HepG2 (cell line): ENCODE measurements at regions not wholly inside any gene's neighbourhood (a gene's known extent, or its start where the extent isn't known, plus 50 kb on each side); places are given as distances from the start of the nearest gene placed in this dataset.

Source experiments
- ATAC-seq: fragments of 200-7000 bp; cut with Tn5 transposase; 3 replicates; pipeline ENCODE4 v1.9.1; 2020; ENCODE audit warnings: mild to moderate bottlenecking, moderate library complexity
- BruUV-seq: library from RNA; stranded (reverse); fragments of 400-500 nt; replicated peaks from 2 replicates; lab custom pipeline; 2021; lab: Mats Ljungman, UMichigan
- CTCF ChIA-PET: fragments of 300-600 bp; formaldehyde crosslinking; extraction: SDS; loops from one replicate; lab custom pipeline; 2021; ENCODE audit warnings: low total read pairs, inconsistent platforms, low intra/inter-chr PET ratio; lab: Yijun Ruan, JAX
- POLR2A ChIA-PET: fragments of 350-600 bp; sonication (Branson Sonifier 250); formaldehyde crosslinking; loops from one replicate; lab custom pipeline; 2020; ENCODE audit warnings: antibody characterized with exemption, inconsistent platforms; lab: Yijun Ruan, JAX
- DNase-seq: peaks from one replicate; pipeline ENCODE4 v3.0.0-alpha.2; 2015; ENCODE audit warnings: low spot score
- FAIRE-seq: peaks from 3 replicates; lab custom pipeline; 2011; peaks lifted over from hg19 to GRCh38; lab: Jason Lieb, UNC
- H2AFZ ChIP-seq: one replicate; pipeline ENCODE4 v1.6.1; 2011; ENCODE audit warnings: low read length, inconsistent platforms
- H3K27ac ChIP-seq: fragments of 300-600 bp; 3 replicates; pipeline ENCODE4 v1.8.0; 2011; ENCODE audit warnings: mixed run types, mild to moderate bottlenecking, mixed read lengths, low read length, inconsistent platforms; ENCODE audit not compliant: insufficient read depth; ENCODE audit errors: extremely low read length
- H3K27me3 ChIP-seq, 2 experiments: fragments of 200-600 bp in 1 of 2; 2 replicates in 1 of 2; 3 replicates in 1 of 2; pipeline versions ENCODE4 v1.6.0 to v1.8.0; 2011; ENCODE audit warnings: low read length in 2 of 2, mild to moderate bottlenecking in 2 of 2, moderate library complexity in 2 of 2, inconsistent platforms in 1 of 2; ENCODE audit not compliant: insufficient read depth in 2 of 2, control insufficient read depth in 1 of 2
- H3K36me3 ChIP-seq, 2 experiments: fragments of 200-600 bp in 1 of 2; replicated peaks in 1 of 2; 2 replicates in 1 of 2; 3 replicates in 1 of 2; pipeline versions ENCODE4 v1.5.1 to v1.8.0; 2011; ENCODE audit warnings: low read length in 2 of 2, inconsistent platforms in 1 of 2; ENCODE audit not compliant: insufficient read depth in 2 of 2, control insufficient read depth in 1 of 2
- H3K4me1 ChIP-seq: 2 replicates; pipeline ENCODE4 v1.5.1; 2012; ENCODE audit warnings: low read length, inconsistent platforms; ENCODE audit not compliant: insufficient read depth
- H3K4me2 ChIP-seq: 2 replicates; pipeline ENCODE4 v1.6.0; 2011; ENCODE audit warnings: low read depth, low read length, inconsistent platforms
- H3K4me3 ChIP-seq, 3 experiments: fragments of 200-600 bp in 1 of 3; sonication (generic), shearing (Covaris generic) in 1 of 3; replicated peaks in 1 of 3; 2 replicates each; pipeline ENCODE4 v1.5.1; 2011 to 2016; ENCODE audit warnings: low read length in 3 of 3, inconsistent platforms in 2 of 3, low read depth in 2 of 3, mild to moderate bottlenecking in 2 of 3, control low read depth in 1 of 3, mixed read lengths in 1 of 3; ENCODE audit not compliant: insufficient read depth in 1 of 3
- H3K79me2 ChIP-seq: one replicate; pipeline ENCODE4 v1.6.1; 2011; ENCODE audit warnings: low read length, inconsistent platforms; ENCODE audit not compliant: insufficient read depth
- H3K9ac ChIP-seq: 2 replicates; pipeline ENCODE4 v1.6.0; 2011; ENCODE audit warnings: mild to moderate bottlenecking, low read depth, low read length, inconsistent platforms; ENCODE audit not compliant: insufficient read depth
- H3K9me3 ChIP-seq: 2 replicates; pipeline ENCODE4 v1.5.1; 2012; ENCODE audit warnings: mild to moderate bottlenecking, low read length
- H4K20me1 ChIP-seq: 2 replicates; pipeline ENCODE4 v1.6.0; 2011; ENCODE audit warnings: inconsistent platforms, mild to moderate bottlenecking, low read length, moderate library complexity; ENCODE audit not compliant: insufficient read depth
- LCORL ChIP-seq, 2 experiments: fragments of 450-650 bp in 1 of 2; sonication (generic) in 1 of 2; formaldehyde crosslinking in 1 of 2; IDR thresholded peaks; 2 replicates each; pipeline versions ENCODE4 v1.5.0 to v1.6.1; 2017 to 2020; ENCODE audit warnings: antibody characterized with exemption in 1 of 2, missing genetic modification reagents in 1 of 2
- NKX3-1 ChIP-seq: sonication (generic); formaldehyde crosslinking; IDR thresholded peaks from 2 replicates; pipeline ENCODE4 v1.5.0; 2020; ENCODE audit warnings: missing genetic modification reagents
- REL ChIP-seq: sonication (generic); formaldehyde crosslinking; conservative IDR thresholded peaks from 2 replicates; pipeline ENCODE4 v1.8.0; 2022; ENCODE audit warnings: mild to moderate bottlenecking, missing genetic modification reagents, moderate library complexity
- TOE1 ChIP-seq: sonication (generic); formaldehyde crosslinking; IDR thresholded peaks from 2 replicates; pipeline ENCODE4 v1.4.0; 2020; ENCODE audit warnings: mild to moderate bottlenecking, missing genetic modification reagents
- U2AF2 ChIP-seq: fragments of 200-400 bp; formaldehyde crosslinking; IDR thresholded peaks from 2 replicates; pipeline ENCODE4 v1.6.1; 2017; ENCODE audit warnings: low read depth, mild to moderate bottlenecking, low read length
- ZNF430 ChIP-seq: sonication (generic); formaldehyde crosslinking; IDR thresholded peaks from 2 replicates; pipeline ENCODE4 v1.9.0; 2021; ENCODE audit warnings: mild to moderate bottlenecking, missing genetic modification reagents
- ZNF766 ChIP-seq: sonication (generic); formaldehyde crosslinking; IDR thresholded peaks from 2 replicates; pipeline ENCODE4 v1.5.0; 2020; ENCODE audit warnings: missing genetic modification reagents, borderline replicate concordance
- WGBS: methylation state at CpG from one replicate; pipeline ENCODE4 v1.1.6; 2017; ENCODE audit warnings: low lambda C conversion rate; 5-methylcytosine and 5-hydroxymethylcytosine counted together
- in situ Hi-C: cut with HindIII; loops from 2 replicates; pipeline ENCODE4 v1.10.0; 2017; ENCODE audit warnings: low pct_unique_long_range_greater_than_20kb; ENCODE audit not compliant: extremely low pct_ligation_motif_present
- intact Hi-C: fragments of 100-400 bp; cut with micrococcal nuclease; formaldehyde crosslinking; loops from one replicate; pipeline ENCODE4 v1.10.0; 2022; ENCODE audit not compliant: unreplicated experiment
- TF ChIP-seq, protein P1 (sequence below): IDR thresholded peaks from 2 replicates; pipeline ENCODE4 v1.6.1; 2016; ENCODE audit warnings: missing genetic modification reagents, missing compliant biosample characterization
- TF ChIP-seq, protein P2 (sequence below): sonication (generic); formaldehyde crosslinking; IDR thresholded peaks from 2 replicates; pipeline ENCODE4 v1.5.0; 2020; ENCODE audit warnings: missing genetic modification reagents, mild to moderate bottlenecking, borderline replicate concordance
- TF ChIP-seq, protein P3 (sequence below): sonication (generic); formaldehyde crosslinking; conservative IDR thresholded peaks from 2 replicates; pipeline ENCODE4 v1.8.0; 2022; ENCODE audit warnings: low read depth, missing genetic modification reagents
- TF ChIP-seq, protein P4 (sequence below): sonication (generic); formaldehyde crosslinking; IDR thresholded peaks from 2 replicates; pipeline ENCODE4 v1.8.0; 2022; ENCODE audit warnings: mild to moderate bottlenecking, missing genetic modification reagents

DNA sequence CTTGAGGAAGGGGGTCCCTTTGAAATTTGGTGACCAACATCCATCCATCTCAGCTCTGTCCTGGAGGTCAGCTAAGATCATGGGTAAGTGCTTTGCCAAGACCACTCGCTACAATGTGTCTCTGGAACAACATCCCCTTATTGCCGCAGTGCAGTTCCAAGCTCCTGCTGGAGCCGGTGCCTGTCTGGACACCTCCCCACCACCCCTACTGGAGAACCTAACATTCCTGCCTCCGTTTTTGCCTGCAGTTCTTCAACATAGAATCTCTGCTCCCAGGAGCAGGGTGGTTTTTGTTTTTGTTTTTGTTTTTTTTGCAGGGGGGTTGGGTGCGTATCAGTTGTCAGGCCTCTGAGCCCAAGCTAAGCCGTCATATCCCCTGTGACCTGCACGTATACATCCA, 51.2 kb upstream of the FXYD4 start:
- no peak overlapping the region for H2AFZ ChIP-seq
- in situ Hi-C loops = no loop called here
- H3K27me3 ChIP-seq = peaks cover 2 to 17% of the 10 kb centered on the region in 2 experiments; a peak in 4 of 5 replicates
- no peak for DNase-seq
- intact Hi-C loops = no loop called here
- no peaks in the 10 kb centered on the region for H3K9me3 ChIP-seq
- peaks cover 24% of the 10 kb centered on the region for H3K4me1 ChIP-seq
- H3K27ac ChIP-seq = no peak overlapping the region
- no peak for FAIRE-seq
- no peaks in the 10 kb centered on the region for H3K36me3 ChIP-seq
- WGBS = 53% methylated on average over 7 of the region's 7 CpGs
- TF ChIP-seq, protein P1, sequence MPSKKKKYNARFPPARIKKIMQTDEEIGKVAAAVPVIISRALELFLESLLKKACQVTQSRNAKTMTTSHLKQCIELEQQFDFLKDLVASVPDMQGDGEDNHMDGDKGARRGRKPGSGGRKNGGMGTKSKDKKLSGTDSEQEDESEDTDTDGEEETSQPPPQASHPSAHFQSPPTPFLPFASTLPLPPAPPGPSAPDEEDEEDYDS (CRISPR knock-in tag) = no peak
- TF ChIP-seq, protein P2, sequence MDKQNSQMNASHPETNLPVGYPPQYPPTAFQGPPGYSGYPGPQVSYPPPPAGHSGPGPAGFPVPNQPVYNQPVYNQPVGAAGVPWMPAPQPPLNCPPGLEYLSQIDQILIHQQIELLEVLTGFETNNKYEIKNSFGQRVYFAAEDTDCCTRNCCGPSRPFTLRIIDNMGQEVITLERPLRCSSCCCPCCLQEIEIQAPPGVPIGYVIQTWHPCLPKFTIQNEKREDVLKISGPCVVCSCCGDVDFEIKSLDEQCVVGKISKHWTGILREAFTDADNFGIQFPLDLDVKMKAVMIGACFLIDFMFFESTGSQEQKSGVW (CRISPR knock-in tag) = no peak
- TF ChIP-seq TOE1 = no peak
- TF ChIP-seq, protein P3, sequence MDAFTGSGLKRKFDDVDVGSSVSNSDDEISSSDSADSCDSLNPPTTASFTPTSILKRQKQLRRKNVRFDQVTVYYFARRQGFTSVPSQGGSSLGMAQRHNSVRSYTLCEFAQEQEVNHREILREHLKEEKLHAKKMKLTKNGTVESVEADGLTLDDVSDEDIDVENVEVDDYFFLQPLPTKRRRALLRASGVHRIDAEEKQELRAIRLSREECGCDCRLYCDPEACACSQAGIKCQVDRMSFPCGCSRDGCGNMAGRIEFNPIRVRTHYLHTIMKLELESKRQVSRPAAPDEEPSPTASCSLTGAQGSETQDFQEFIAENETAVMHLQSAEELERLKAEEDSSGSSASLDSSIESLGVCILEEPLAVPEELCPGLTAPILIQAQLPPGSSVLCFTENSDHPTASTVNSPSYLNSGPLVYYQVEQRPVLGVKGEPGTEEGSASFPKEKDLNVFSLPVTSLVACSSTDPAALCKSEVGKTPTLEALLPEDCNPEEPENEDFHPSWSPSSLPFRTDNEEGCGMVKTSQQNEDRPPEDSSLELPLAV = no peak
- TF ChIP-seq, protein P4, sequence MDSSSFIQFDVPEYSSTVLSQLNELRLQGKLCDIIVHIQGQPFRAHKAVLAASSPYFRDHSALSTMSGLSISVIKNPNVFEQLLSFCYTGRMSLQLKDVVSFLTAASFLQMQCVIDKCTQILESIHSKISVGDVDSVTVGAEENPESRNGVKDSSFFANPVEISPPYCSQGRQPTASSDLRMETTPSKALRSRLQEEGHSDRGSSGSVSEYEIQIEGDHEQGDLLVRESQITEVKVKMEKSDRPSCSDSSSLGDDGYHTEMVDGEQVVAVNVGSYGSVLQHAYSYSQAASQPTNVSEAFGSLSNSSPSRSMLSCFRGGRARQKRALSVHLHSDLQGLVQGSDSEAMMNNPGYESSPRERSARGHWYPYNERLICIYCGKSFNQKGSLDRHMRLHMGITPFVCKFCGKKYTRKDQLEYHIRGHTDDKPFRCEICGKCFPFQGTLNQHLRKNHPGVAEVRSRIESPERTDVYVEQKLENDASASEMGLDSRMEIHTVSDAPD (CRISPR knock-in tag) = no peak
- TF ChIP-seq U2AF2 = no peak
- TF ChIP-seq LCORL (IDR thresholded peaks at IDR 0.05) = no peak
- TF ChIP-seq LCORL (CRISPR knock-in tag; IDR thresholded peaks at IDR 0.05) = no peak
- TF ChIP-seq REL = no peak
- TF ChIP-seq NKX3-1 (CRISPR knock-in tag) = no peak
- TF ChIP-seq ZNF430 (CRISPR knock-in tag) = no peak
- no peak for TF ChIP-seq ZNF766
- TF ChIP-seq, all 625 proteins: peak for 0
- Histone ChIP-seq H4K20me1 (no peaks in the 10 kb centered on the region), H3K4me2 (no peak overlapping the region), H3K4me3 (no peak overlapping the region), H3K9ac (no peak overlapping the region), H3K79me2 (no peaks in the 10 kb centered on the region)
- BruUV-seq = no TSS peak
- POLR2A ChIA-PET = no interaction called here
- CTCF ChIA-PET = no interaction called here
- no peak for ATAC-seq
